HG02885 (cell line): ENCODE measurements at regions not wholly inside any gene's neighbourhood (a gene's known extent, or its start where the extent isn't known, plus 50 kb on each side); places are given as distances from the start of the nearest gene placed in this dataset.

Source experiments
- ATAC-seq: cut with Tn5 transposase; IDR thresholded peaks from one replicate; pipeline ENCODE4 v1.9.1; 2021; ENCODE audit warnings: mild to moderate bottlenecking; ENCODE audit not compliant: unreplicated experiment, poor library complexity

DNA sequence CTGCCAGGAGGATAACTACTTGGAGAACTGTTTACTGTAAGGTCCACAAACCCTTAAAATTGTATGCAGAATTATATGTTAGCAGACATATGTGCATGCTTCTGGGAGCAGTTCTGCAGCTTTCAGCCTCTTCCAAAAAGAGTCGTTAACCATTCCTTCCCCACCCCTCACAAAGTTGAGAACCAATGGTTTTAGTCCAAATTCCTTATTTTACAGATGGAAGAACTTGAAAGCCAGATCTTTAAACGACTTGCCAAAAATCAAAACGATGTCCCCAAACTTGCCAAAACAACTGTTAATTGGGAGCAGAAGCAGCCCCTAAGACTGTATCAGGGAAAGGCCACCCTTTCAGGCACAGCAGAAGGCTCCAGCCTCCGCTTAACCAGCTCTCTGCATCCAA is 266.4 kb upstream of the ANKRD55 start:
- ATAC-seq: no peak

- ATAC-seq: no peak
Measured at GRCh38 chr5:56498759-56499395, 265.7 kb upstream of the ANKRD55 start.

DNA sequence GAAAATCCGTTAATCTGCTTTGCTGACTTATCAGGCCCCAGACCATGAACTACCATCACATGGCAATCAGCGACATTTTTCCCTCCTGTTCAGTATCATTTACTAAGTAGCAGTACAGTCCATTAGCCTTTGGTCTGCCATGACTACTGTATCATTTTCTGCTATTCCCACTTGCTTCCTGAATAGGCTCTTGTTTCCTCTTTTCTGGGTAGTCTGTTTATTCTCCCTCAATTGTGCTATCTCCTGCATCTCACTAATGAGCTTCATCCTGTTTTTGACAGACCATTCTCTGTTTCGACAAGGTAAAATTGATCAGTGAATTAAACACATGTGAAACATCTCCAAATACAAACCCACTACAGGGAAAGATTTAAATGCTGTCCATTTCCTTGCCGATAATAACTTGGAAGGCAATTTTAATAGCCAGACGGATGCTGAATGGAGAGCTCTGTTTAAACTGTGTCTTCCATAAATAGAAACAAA is 263.5 kb upstream of the ANKRD55 start:
- no peak for ATAC-seq

DNA sequence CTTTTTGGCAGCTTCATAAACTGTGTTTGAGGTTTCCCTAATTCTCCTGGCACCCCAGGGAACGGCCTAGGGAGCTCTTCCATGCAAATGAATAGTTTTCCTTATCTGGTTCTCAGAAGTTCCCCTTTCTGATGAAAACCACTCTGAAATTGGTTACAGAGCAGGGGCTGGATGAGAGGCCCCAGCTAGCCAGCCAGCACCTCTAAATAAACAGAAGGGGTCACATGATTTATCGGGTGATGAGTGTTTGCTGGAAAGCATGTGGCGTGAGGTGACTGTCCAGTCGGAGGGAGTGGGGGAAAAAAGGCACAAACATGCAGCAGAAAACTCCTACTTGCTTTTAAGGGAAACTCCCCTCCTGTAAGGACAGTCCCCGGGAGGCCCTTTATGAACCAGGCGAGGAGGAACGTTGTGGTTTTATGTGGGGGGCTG is 261.2 kb upstream of the ANKRD55 start:
- ATAC-seq: no peak

DNA sequence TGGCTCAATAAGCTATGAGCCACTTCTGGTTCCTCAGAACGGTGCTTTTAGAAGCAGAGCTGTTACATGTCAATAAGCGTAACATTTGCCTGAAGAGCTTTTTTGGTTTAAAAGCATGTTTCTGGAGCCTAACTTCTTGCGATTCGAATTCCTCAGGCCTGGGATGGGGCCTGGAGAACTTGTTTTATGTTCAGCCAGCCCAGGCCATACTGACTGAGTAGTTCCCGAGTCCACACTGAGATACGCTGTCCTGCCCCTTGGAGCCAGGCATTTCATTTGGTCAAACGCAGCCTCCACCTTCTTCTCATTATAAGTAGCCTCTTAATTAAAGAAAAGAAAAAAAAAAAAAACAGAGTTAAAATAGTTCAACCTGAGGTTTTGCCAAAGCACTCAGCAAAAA is 260.6 kb upstream of the ANKRD55 start:
- ATAC-seq: no peak

DNA sequence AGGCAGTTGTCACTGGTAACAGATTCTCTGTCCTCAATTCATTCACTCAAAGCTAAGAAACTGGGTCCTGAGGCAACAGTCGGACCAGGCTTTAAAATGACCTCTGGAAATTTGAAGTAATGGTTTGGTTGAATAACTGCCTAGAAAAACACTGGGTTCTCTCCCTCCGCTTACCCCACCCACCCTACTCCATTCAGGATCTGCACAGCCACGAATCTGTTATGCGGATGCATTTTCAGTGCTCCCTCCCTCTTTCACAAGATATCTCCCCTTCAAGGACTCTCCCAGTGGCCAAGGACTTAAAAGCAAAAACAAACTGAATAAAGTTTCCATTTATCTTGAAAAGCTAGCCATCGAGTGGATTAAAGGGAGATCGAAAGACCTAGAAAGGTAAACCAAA is 260.2 kb upstream of the ANKRD55 start:
- ATAC-seq: no peak

GRCh38 chr5:56492812-56493211 is 259.7 kb upstream of the ANKRD55 start:
- ATAC-seq: no peak

DNA sequence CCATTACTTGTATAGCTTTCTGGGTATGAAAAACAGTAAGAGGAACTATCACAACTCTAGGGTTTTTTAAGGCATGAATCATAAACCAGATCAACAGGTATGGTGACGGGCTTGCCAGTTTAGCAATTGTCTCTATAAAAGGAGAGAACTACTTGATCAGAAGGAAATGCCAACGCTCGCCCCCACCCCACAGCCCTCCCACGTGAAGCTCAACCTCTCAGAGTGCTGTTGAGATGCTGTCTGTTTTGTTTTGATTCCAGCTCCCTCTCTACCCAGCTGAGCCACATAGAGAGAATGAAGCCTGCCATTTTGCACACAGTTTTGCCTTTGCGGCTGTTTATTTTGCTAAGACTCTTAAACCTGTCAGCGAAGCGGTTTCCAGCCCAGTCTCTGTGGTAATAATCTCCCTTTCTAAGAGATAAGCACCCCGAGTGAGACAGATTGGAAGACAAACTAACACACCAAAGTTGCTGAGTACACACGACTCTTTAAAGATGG is 257.9 kb upstream of the ANKRD55 start:
- ATAC-seq: no peak

- ATAC-seq: no peak
Measured at GRCh38 chr5:56489272-56489671, 256.1 kb upstream of the ANKRD55 start.

- ATAC-seq: no peak
Measured at GRCh38 chr5:56487528-56488115, 254.5 kb upstream of the ANKRD55 start.

DNA sequence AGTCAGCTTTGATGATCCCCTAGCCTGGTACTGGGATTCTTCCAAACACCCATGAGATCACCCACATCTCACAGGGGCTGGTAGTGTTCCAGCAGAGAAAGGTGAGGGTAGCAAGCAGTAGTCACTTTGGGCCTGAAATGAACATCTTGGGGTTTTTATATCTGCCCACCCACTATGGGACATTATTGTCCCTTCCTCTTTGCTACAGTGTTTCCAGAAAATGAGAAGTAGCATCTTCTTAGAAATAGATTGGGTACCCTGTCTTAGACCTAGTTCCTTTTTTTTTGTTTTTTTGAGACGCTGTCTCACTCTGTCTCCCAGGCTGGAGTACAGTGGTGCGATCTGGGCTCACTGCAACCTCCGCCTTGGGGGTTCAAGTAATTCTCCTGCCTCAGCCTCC is 249.2 kb upstream of the ANKRD55 start:
- ATAC-seq: no peak

DNA sequence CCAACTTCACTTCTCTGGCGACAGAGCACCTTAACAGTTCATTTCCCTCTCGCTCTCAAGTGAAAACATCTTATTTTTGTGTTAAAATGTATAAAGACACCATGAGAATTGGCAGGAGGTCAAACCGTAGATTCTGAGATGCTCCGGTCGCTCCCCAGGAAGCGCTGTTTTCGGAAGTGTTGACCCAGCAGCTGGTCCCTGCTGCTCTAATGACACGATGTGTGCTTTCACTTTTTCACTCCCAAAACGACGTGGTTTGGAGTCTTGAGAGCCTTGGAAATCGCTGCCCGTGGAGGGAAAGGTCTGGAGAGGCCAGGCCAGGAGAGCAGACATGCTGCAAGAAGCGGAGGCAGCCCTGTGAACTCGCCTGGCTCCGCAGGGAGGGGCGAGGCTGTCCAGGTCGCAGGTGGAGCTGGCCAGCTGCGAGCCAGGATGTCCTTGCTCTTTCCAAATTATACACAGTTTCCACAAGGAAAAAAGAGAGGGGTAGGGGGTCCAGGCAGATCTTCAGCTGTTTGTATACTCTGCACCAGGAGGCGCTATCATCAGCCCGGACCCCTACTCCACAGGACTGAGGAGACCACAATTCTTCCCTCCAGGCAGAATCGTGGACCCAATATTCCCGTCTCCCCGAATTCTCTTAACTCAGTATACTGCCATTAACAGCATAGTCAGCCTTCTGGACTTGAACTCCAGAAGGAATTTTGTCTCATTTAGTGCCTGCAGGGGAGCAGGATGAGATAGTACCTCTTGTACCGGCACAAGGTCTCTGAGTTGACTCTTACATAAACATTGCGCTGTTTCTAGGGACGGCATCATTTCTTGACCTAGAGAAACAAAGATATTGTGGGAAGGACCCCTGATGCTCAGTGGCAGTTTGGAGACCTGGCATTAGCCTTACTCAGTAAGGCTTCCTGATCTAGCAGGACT is 248.6 kb upstream of the ANKRD55 start:
- ATAC-seq: peak; percentile 48

DNA sequence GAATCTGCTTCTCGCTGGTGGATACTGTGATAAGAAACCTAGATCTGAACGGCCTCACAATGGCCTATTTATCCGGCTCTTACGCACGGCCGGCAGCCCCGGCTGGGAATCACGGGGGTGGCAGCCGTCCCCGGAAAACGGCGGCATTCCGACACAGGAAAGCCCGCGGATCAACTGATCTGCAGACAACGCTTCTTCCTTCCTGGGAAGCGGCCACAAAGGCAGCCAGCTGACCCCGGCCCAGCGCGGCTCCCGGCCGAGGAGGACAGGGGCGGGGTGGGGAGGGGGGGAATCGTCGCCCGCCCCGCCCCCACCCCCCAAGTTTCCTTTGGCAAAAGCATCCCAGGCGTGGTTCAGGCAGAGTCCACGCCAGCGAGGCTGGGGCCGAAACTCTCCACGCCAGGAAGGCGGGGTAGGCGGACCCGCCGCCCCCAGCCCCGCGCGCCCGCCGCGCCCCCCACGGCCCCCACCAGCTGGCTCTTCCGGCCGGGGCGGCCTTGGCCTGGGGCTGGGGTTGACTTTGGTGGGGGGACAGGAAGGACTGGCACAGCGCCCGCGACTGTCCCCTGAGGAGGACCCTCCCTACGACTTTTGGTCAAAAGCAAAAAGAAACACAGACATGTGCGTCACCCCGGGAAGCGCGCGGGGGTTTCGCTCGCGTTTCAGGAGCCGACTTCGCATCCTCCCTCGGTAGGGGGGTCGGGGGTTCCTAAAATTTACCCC is 247.7 kb upstream of the ANKRD55 start:
- peak; percentile 12 for ATAC-seq

DNA sequence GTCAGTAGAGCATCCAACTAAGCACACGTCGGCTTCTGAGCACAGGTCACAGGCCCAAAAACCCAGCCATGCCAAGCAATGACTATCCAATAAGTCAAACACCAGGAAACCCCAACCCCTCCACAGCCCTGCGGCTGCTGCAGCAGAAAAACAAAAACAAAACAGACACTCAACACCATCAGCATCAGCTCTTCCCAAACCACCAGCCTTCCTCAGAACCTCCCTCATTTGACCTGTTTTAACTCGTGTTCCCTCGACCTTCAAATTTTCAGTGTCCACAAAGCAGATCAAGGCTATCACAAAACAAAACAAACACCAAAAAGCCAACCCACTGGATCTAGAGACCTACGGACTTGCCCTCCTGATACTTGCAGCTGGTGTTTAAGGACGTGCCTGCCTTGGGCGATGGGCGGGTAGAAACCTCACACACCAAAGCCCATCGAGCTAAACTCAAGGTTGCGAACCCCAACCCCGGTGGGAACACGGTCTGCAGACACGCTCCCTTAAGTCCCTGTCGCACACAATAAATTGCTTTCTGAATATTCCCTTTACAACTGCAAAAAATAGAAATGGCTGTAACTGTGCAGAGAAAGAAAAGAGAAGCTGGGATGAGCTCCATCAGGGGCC is 247.1 kb upstream of the ANKRD55 start:
- peak; percentile 40 for ATAC-seq

GRCh38 chr5:56479696-56480077 is 246.6 kb upstream of the ANKRD55 start:
- peak; percentile 50 for ATAC-seq

- no peak for ATAC-seq
Measured at GRCh38 chr5:56479126-56479525, 246.0 kb upstream of the ANKRD55 start.

DNA sequence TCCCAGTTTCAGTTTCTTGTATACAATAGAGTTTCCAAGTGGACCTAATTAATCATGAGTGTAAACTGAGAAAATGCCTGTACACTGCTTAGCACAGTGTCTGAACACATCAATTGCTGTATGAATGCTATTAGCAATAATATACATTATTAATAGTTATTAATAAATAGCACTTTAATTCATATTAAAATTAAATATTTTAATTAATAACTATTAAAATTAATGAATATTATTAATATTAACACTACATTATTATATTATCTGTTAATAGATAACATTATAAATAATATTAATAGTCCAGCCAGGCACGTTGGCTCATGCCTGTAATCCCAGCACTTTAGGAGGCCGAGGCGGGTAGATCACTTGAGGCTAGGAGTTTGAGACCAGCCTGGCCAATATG is 244.9 kb upstream of the ANKRD55 start:
- ATAC-seq: no peak

DNA sequence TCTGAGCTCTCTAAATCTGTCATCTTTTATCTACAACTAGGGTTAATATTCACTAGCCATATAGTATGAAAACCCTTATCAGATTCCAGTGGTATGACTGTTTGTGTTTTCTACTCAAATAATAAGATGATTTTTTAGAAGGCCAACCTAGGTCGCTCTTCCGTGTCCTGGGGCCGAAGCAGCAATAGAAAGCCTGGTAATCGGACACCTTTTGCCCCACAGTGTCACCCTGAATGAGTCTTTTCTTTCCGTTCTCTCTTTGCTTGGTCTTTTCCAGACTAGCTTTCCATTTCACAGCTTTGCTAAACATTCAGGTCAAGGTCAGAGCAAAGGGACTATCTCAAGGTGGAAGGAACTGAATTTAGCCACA is 243.3 kb upstream of the ANKRD55 start:
- ATAC-seq: no peak

DNA sequence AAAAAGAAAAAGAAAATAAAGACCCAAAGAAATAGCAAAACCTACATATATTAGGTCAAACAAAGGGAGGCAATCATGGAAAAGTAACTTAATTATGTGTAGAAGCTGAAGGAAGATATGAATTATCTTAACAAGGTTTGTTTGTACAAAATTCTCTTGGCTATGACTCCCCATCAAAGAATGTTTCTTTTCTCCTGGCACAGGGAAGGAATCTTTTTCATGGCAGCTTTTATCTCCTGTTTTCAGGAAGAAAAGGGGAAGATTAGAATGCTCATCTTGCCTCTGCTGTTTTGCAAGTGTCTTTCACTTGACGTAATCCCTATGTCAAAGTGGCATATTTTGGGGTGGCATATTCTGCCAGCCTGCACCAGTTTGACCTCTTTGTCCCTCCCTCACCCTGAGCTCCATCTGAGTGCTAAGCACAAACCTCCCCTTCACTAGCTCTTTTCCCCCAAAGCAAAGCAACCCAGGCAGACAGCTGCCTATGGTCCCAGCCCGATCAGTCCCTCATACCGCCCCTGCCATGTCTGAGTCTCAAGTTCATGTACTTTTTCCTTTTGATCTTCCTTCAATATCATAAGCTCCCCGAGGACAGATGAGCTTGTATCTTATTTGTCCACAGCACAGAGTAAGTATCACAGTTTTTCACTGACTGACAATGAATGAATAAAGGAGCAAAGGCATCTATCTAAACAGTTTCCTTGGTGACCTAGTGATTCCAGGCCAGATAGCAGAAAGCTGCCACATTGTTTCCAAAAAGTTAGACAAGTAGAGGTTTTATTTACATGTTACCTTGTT is 242.8 kb upstream of the ANKRD55 start:
- ATAC-seq: no peak
